Common myeloid progenitor, CD34-positive (primary cell): ENCODE measurements at regions not wholly inside any gene's neighbourhood (a gene's known extent, or its start where the extent isn't known, plus 50 kb on each side); places are given as distances from the start of the nearest gene placed in this dataset.

Experiments used
- CTCF ChIA-PET: fragments of 350-600 bp; sonication (Branson Sonifier 250); formaldehyde crosslinking; loops from one replicate; lab custom pipeline; 2021; ENCODE audit warnings: antibody characterized with exemption; lab: Charles Lee
- POLR2A ChIA-PET: fragments of 350-600 bp; sonication (Branson Sonifier 250); formaldehyde crosslinking; loops from one replicate; lab custom pipeline; 2021; ENCODE audit warnings: antibody characterized with exemption; lab: Charles Lee
- DNase-seq, 3 donors: peaks; one replicate each; pipeline versions ENCODE4 v3.0.0 to v3.0.0-alpha.2; 2013
- H3K27ac ChIP-seq, 2 experiments: 1 replicate in 1 of 2; 2 replicates in 1 of 2; pipeline ENCODE4 v1.7.0; 2013; ENCODE audit warnings: inconsistent platforms in 2 of 2, low read length in 2 of 2, mild to moderate bottlenecking in 2 of 2, low read depth in 1 of 2, moderate library complexity in 1 of 2; ENCODE audit not compliant: severe bottlenecking in 2 of 2, insufficient read depth in 1 of 2, poor library complexity in 1 of 2
- H3K27me3 ChIP-seq, 5 experiments: replicated peaks in 2 of 5; 1 replicate in 3 of 5; 2 replicates in 2 of 5; pipeline versions ENCODE4 v1.6.1 to v1.7.0; 2013; ENCODE audit warnings: low read length in 4 of 5, mild to moderate bottlenecking in 2 of 5, moderate library complexity in 2 of 5, inconsistent platforms in 1 of 5; ENCODE audit not compliant: insufficient read depth in 5 of 5, control insufficient read depth in 4 of 5
- H3K36me3 ChIP-seq, 4 experiments: 1 replicate in 2 of 4; 2 replicates in 2 of 4; pipeline versions ENCODE4 v1.6.1 to v1.7.0; 2013; ENCODE audit warnings: low read length in 3 of 4, control low read depth in 1 of 4, mild to moderate bottlenecking in 1 of 4; ENCODE audit not compliant: control insufficient read depth in 4 of 4, insufficient read depth in 4 of 4
- H3K4me1 ChIP-seq, 4 experiments: 1 replicate in 3 of 4; 2 replicates in 1 of 4; pipeline versions ENCODE4 v1.6.1 to v1.7.1; 2013; ENCODE audit warnings: low read length in 3 of 4, mild to moderate bottlenecking in 3 of 4, control low read depth in 1 of 4, inconsistent platforms in 1 of 4, moderate library complexity in 1 of 4; ENCODE audit not compliant: control insufficient read depth in 4 of 4, insufficient read depth in 4 of 4; ENCODE audit errors: control extremely low read depth in 1 of 4
- H3K4me3 ChIP-seq, 7 experiments: 1 replicate in 4 of 7; 2 replicates in 3 of 7; pipeline versions ENCODE4 v1.5.1 to v1.7.0; 2013; ENCODE audit warnings: mild to moderate bottlenecking in 7 of 7, low read length in 6 of 7, moderate library complexity in 6 of 7, inconsistent platforms in 2 of 7, low read depth in 2 of 7, control low read depth in 1 of 7; ENCODE audit not compliant: insufficient read depth in 4 of 7, control insufficient read depth in 1 of 7; ENCODE audit errors: extremely low read depth in 1 of 7
- H3K9me3 ChIP-seq, 5 experiments: 1 replicate in 4 of 5; 2 replicates in 1 of 5; pipeline versions ENCODE4 v1.6.1 to v1.7.1; 2013; ENCODE audit warnings: low read length in 4 of 5, mild to moderate bottlenecking in 2 of 5, inconsistent platforms in 1 of 5, low read depth in 1 of 5, moderate library complexity in 1 of 5; ENCODE audit not compliant: control insufficient read depth in 4 of 5, insufficient read depth in 2 of 5; ENCODE audit errors: control extremely low read depth in 1 of 5
- WGBS: methylation state at CpG from one replicate; pipeline ENCODE4 v1.1.5; 2013; ENCODE audit not compliant: insufficient coverage; 5-methylcytosine and 5-hydroxymethylcytosine counted together

GRCh38 chr19:32191921-32192320, 153.5 kb upstream of the ZNF507 start:
- no CpG with 5 or more reads among the region's 3 CpGs for WGBS
- no peaks in the 10 kb centered on the region for H3K36me3 ChIP-seq
- H3K4me3 ChIP-seq = no peak overlapping the region
- DNase-seq = no peak
- H3K9me3 ChIP-seq = peaks cover 0 to 5% (median 3%) of the 10 kb centered on the region in 5 experiments
- peaks cover 0 to 8% (median 0%) of the 10 kb centered on the region in 5 experiments for H3K27me3 ChIP-seq
- no peak overlapping the region for H3K27ac ChIP-seq
- CTCF ChIA-PET = interaction anchor here (1.0 to 1.5 kb wide), 2 partner anchors 9 to 11 kb away, joined by 3 read pairs; no protein-coding TSS in a partner anchor
- POLR2A ChIA-PET = no interaction called here
- no peaks in the 10 kb centered on the region for H3K4me1 ChIP-seq

GRCh38 chr19:32195706-32196610, 149.5 kb upstream of the ZNF507 start:
- H3K27me3 ChIP-seq = peaks cover 0 to 5% (median 0%) of the 10 kb centered on the region in 5 experiments
- no peak overlapping the region for H3K27ac ChIP-seq
- ChIA-PET CTCF (interaction anchor here (1.4 to 1.6 kb wide), 2 partner anchors 9 to 28 kb away, joined by 3 to 4 read pairs; no protein-coding TSS in a partner anchor), POLR2A (interaction anchor here (0.6 kb wide), 1 partner anchor 10 kb away, joined by 3 read pairs; no protein-coding TSS in a partner anchor)
- H3K4me1 ChIP-seq = peaks cover 0 to 2% (median under 1%) of the 10 kb centered on the region in 4 experiments
- no peak overlapping the region for H3K4me3 ChIP-seq
- no peak for DNase-seq
- H3K9me3 ChIP-seq = peaks cover 0 to 6% (median 3%) of the 10 kb centered on the region in 5 experiments
- 92% methylated on average over 11 of the region's 13 CpGs for WGBS
- no peaks in the 10 kb centered on the region for H3K36me3 ChIP-seq

GRCh38 chr19:32196690-32197420, 148.6 kb upstream of the ZNF507 start:
- WGBS = 96% methylated on average over 6 of the region's 13 CpGs
- H3K27ac ChIP-seq = no peak overlapping the region
- peaks cover 0 to 6% (median 3%) of the 10 kb centered on the region in 5 experiments for H3K9me3 ChIP-seq
- peaks cover 0 to 10% (median 9%) of the 10 kb centered on the region in 4 experiments for H3K4me1 ChIP-seq
- peaks cover 0 to 1% (median 0%) of the 10 kb centered on the region in 5 experiments for H3K27me3 ChIP-seq
- CTCF ChIA-PET = interaction anchor here (1.4 kb wide), 1 partner anchor 8 kb away, joined by 3 read pairs; no protein-coding TSS in a partner anchor
- POLR2A ChIA-PET = interaction anchor here (0.6 to 0.7 kb wide), 2 partner anchors 11 to 151 kb away, joined by 3 read pairs; no protein-coding TSS in a partner anchor
- no peaks in the 10 kb centered on the region for H3K36me3 ChIP-seq
- H3K4me3 ChIP-seq = no peak overlapping the region
- DNase-seq = no peak

GRCh38 chr19:32197896-32198882, 147.2 kb upstream of the ZNF507 start:
- WGBS = 83% methylated on average over 9 of the region's 13 CpGs
- no peak overlapping the region for H3K27ac ChIP-seq
- H3K4me1 ChIP-seq = peaks cover 0 to 15% (median 14%) of the 10 kb centered on the region in 4 experiments
- H3K4me3 ChIP-seq = no peak overlapping the region
- peaks cover 0 to 6% (median 3%) of the 10 kb centered on the region in 5 experiments for H3K9me3 ChIP-seq
- ChIA-PET POLR2A (no interaction called here), CTCF (interaction anchor here (1.4 kb wide), 1 partner anchor 7 kb away, joined by 3 read pairs; no protein-coding TSS in a partner anchor)
- H3K36me3 ChIP-seq = no peaks in the 10 kb centered on the region
- no peak for DNase-seq
- H3K27me3 ChIP-seq = no peaks in the 10 kb centered on the region

GRCh38 chr19:32199501-32200040, 145.8 kb upstream of the ZNF507 start:
- peaks cover 0 to 3% (median 0%) of the 10 kb centered on the region in 5 experiments for H3K9me3 ChIP-seq

More at GRCh38 chr19:32199501-32200040, 145.8 kb upstream of the ZNF507 start:
- Histone ChIP-seq H3K36me3 (no peaks in the 10 kb centered on the region), H3K4me1 (peaks cover 0 to 18% (median 14%) of the 10 kb centered on the region in 4 experiments), H3K4me3 (no peak overlapping the region), H3K27ac (no peak overlapping the region), H3K27me3 (no peaks in the 10 kb centered on the region)
- ChIA-PET POLR2A (no interaction called here), CTCF (no interaction called here)
- WGBS = 99% methylated on average over 7 of the region's 10 CpGs
- DNase-seq = no peak
